HG02623 (cell line): ENCODE measurements at regions not wholly inside any gene's neighbourhood (a gene's known extent, or its start where the extent isn't known, plus 50 kb on each side); places are given as distances from the start of the nearest gene placed in this dataset.

Experiments used
- ATAC-seq: cut with Tn5 transposase; IDR thresholded peaks from one replicate; pipeline ENCODE4 v1.9.1; 2021; ENCODE audit warnings: moderate library complexity; ENCODE audit not compliant: unreplicated experiment

GRCh38 chr6:104428184-104428583 is 431.5 kb downstream of the HACE1 start:
- no peak for ATAC-seq

- no peak for ATAC-seq
These were observed 436.0 kb downstream of the HACE1 start for GRCh38 chr6:104423691-104424090.

- no peak for ATAC-seq
These were observed 438.1 kb downstream of the HACE1 start for GRCh38 chr6:104421650-104422049.

- ATAC-seq = no peak
These were observed 440.9 kb downstream of the HACE1 start for GRCh38 chr6:104418839-104419238.

- ATAC-seq = no peak
These were observed 441.6 kb downstream of the HACE1 start for GRCh38 chr6:104418125-104418524.

- ATAC-seq = no peak
These were observed 445.0 kb downstream of the HACE1 start for GRCh38 chr6:104414723-104415122.

- no peak for ATAC-seq
These were observed 446.0 kb downstream of the HACE1 start for GRCh38 chr6:104413767-104414166.

GRCh38 chr6:104411302-104411701 is 448.4 kb downstream of the HACE1 start:
- ATAC-seq = no peak

- ATAC-seq = no peak
These were observed 449.8 kb downstream of the HACE1 start for GRCh38 chr6:104409913-104410312.

- ATAC-seq = no peak
These were observed 451.8 kb downstream of the HACE1 start for GRCh38 chr6:104407957-104408356.

- no peak for ATAC-seq
These were observed 455.3 kb downstream of the HACE1 start for GRCh38 chr6:104404377-104404776.

- no peak for ATAC-seq
These were observed 457.1 kb downstream of the HACE1 start for GRCh38 chr6:104402572-104402971.

- ATAC-seq = no peak
These were observed 457.8 kb downstream of the HACE1 start for GRCh38 chr6:104401926-104402325.

GRCh38 chr6:104400844-104401243 is 458.9 kb downstream of the HACE1 start:
- ATAC-seq = no peak

- no peak for ATAC-seq
These were observed 463.6 kb downstream of the HACE1 start for GRCh38 chr6:104396077-104396476.

- no peak for ATAC-seq
These were observed 477.8 kb downstream of the HACE1 start for GRCh38 chr6:104381907-104382306.

- no peak for ATAC-seq
These were observed 494.1 kb downstream of the HACE1 start for GRCh38 chr6:104365451-104366234.

GRCh38 chr6:104357928-104358327 is 501.8 kb downstream of the HACE1 start:
- no peak for ATAC-seq

GRCh38 chr6:104356197-104356596 is 503.5 kb downstream of the HACE1 start:
- no peak for ATAC-seq

- ATAC-seq = no peak
These were observed 510.5 kb downstream of the HACE1 start for GRCh38 chr6:104349191-104349590.

GRCh38 chr6:104344223-104344622 is 515.5 kb downstream of the HACE1 start:
- no peak for ATAC-seq

GRCh38 chr6:104332364-104332763 is 527.4 kb downstream of the HACE1 start:
- ATAC-seq = no peak
